Mucosa of descending colon (tissue), 3 donors: ENCODE measurements at regions not wholly inside any gene's neighbourhood (a gene's known extent, or its start where the extent isn't known, plus 50 kb on each side); places are given as distances from the start of the nearest gene placed in this dataset.
"Not testable (repeated sequence)": the region's sequence is repeated elsewhere in the genome, so short reads cannot be mapped to it uniquely, and the experiment has no call there.

Experiments used
- ATAC-seq: fragments of 200-7000 bp; cut with Tn5 transposase; one replicate; pipeline ENCODE4 v1.9.1; 2020; ENCODE audit warnings: mild to moderate bottlenecking, moderate library complexity
- DNase-seq, 3 donors: peaks; one replicate each; pipeline ENCODE4 v3.0.0-alpha.2; 2020
- H3K36me3 ChIP-seq: fragments of 200-600 bp; one replicate; pipeline ENCODE4 v1.8.0; 2021; ENCODE audit warnings: low read depth, mild to moderate bottlenecking
- H3K4me1 ChIP-seq: fragments of 200-600 bp; one replicate; pipeline ENCODE4 v1.8.0; 2021; ENCODE audit warnings: low read depth, mild to moderate bottlenecking
- H3K4me3 ChIP-seq: fragments of 200-600 bp; one replicate; pipeline ENCODE4 v1.8.0; 2021; ENCODE audit warnings: mild to moderate bottlenecking
- H3K9me3 ChIP-seq: fragments of 200-600 bp; one replicate; pipeline ENCODE4 v1.8.0; 2021; ENCODE audit warnings: mild to moderate bottlenecking
- intact Hi-C, 2 donors: fragments of 100-400 bp; cut with DNase I in 1 of 2; cut with micrococcal nuclease in 1 of 2; formaldehyde crosslinking; loops; one replicate each; pipeline versions ENCODE4 v1.11.0 to v1.11.1; 2022; cut with DNase I, micrococcal nuclease
- TF ChIP-seq, protein P1 (sequence below): fragments of 200-600 bp; IDR thresholded peaks from one replicate; pipeline ENCODE4 v1.8.0; 2022; ENCODE audit warnings: antibody characterized with exemption, mild to moderate bottlenecking
- donor health status: DM: no; HTN: no; CAD: no; lungs with moderate emphysema.
- donor health status: DM: no; HTN: no; CAD: no.
- donor health status: DM: no; HTN: yes; CAD: no.

GRCh38 chr3:65144791-65145351 lies 457.1 kb upstream of the ADAMTS9 start:
- no peak for ATAC-seq

GRCh38 chr3:65142456-65142855 lies 454.7 kb upstream of the ADAMTS9 start:
- DNase-seq (no peak), ATAC-seq (no peak)
- no peak overlapping the region for H3K4me3 ChIP-seq
- H3K9me3 ChIP-seq: no peaks in the 10 kb centered on the region
- TF ChIP-seq, protein P1, sequence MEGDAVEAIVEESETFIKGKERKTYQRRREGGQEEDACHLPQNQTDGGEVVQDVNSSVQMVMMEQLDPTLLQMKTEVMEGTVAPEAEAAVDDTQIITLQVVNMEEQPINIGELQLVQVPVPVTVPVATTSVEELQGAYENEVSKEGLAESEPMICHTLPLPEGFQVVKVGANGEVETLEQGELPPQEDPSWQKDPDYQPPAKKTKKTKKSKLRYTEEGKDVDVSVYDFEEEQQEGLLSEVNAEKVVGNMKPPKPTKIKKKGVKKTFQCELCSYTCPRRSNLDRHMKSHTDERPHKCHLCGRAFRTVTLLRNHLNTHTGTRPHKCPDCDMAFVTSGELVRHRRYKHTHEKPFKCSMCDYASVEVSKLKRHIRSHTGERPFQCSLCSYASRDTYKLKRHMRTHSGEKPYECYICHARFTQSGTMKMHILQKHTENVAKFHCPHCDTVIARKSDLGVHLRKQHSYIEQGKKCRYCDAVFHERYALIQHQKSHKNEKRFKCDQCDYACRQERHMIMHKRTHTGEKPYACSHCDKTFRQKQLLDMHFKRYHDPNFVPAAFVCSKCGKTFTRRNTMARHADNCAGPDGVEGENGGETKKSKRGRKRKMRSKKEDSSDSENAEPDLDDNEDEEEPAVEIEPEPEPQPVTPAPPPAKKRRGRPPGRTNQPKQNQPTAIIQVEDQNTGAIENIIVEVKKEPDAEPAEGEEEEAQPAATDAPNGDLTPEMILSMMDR: no peak
- H3K36me3 ChIP-seq: no peaks in the 10 kb centered on the region
- intact Hi-C loops: no loop called here
- no peaks in the 10 kb centered on the region for H3K4me1 ChIP-seq

More at GRCh38 chr3:65144791-65145351, 457.1 kb upstream of the ADAMTS9 start:
- no peaks in the 10 kb centered on the region for H3K4me1 ChIP-seq
- no peaks in the 10 kb centered on the region for H3K36me3 ChIP-seq
- no peaks in the 10 kb centered on the region for H3K9me3 ChIP-seq
- intact Hi-C loops: no loop called here
- TF ChIP-seq, protein P1: no peak
- H3K4me3 ChIP-seq: no peak overlapping the region
- no peak for DNase-seq

- ATAC-seq (no peak), DNase-seq (no peak)
- TF ChIP-seq, protein P1: no peak
- Histone ChIP-seq H3K36me3 (no peaks in the 10 kb centered on the region), H3K9me3 (no peaks in the 10 kb centered on the region), H3K4me1 (no peaks in the 10 kb centered on the region), H3K4me3 (no peak overlapping the region)
- intact Hi-C loops: no loop called here
Observed at GRCh38 chr3:65138556-65138955, 450.8 kb upstream of the ADAMTS9 start.

DNA sequence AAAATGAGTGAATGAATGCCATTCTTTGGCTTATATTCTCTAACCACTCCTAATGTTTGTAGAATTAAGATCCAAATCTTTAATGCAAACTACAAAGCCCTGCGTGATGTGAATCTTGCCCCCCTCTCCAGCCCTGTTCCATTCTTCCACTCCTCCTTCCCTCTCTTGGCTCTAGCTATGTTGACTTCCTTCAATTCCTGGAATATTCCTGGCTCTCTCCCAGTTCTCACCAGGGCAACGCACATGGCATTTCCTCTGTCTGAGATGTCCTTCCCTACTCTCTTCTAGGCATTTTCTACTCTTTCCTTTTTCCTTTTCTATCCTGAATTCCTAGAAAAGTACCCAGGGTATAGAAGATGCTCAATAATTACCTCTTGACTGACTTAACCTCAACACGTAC lies 446.0 kb upstream of the ADAMTS9 start:
- DNase-seq, H3K36me3 ChIP-seq, intact Hi-C loops, ATAC-seq, H3K4me1 ChIP-seq, H3K9me3 ChIP-seq, H3K4me3 ChIP-seq: not testable (repeated sequence)

DNA sequence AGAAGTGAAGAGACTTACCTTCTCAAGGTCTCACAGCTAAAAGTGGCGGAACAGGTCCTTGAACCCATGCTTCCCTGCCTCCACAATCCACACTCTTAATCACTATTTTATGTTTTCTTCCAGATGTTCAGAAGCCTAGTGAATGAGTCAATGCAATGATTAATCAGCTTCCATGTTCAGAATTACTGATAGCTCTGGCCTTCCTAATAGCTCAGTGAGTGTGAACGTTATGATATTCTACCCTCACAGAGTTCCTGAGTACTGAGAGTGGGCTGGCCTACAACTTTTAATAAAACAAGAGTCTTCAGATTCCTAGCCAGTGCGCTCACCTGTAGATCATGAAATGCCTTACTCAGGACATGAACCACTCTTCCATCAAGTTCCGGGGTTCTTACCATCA lies 443.0 kb upstream of the ADAMTS9 start:
- ATAC-seq (no peak), DNase-seq (no peak)
- Histone ChIP-seq H3K9me3 (no peaks in the 10 kb centered on the region), H3K4me3 (no peak overlapping the region), H3K4me1 (no peaks in the 10 kb centered on the region), H3K36me3 (no peaks in the 10 kb centered on the region)
- TF ChIP-seq, protein P1: no peak
- intact Hi-C loops: no loop called here

GRCh38 chr3:65128346-65128745 lies 440.5 kb upstream of the ADAMTS9 start:
- no peaks in the 10 kb centered on the region for H3K4me1 ChIP-seq
- no peak for DNase-seq
- H3K4me3 ChIP-seq: no peak overlapping the region
- TF ChIP-seq, protein P1: no peak
- H3K36me3 ChIP-seq: no peaks in the 10 kb centered on the region
- ATAC-seq: no peak
- intact Hi-C loops: no loop called here
- H3K9me3 ChIP-seq: no peaks in the 10 kb centered on the region
